ENCODE measurements at regions not wholly inside any gene's neighbourhood (a gene's known extent, or its start where the extent isn't known, plus 50 kb on each side); places are given as distances from the start of the nearest gene placed in this dataset.

GRCh38 chr1:244969355-244970235 is 105.3 kb upstream of the HNRNPU start (continued):
- TF ChIP-seq MTA2 (IDR thresholded peaks at IDR 0.05; ENCODE audit: low read depth) (0 out of 2 replicates have a peak, but pooled peaks have one; percentile 6), PYGO2 (tag; IDR thresholded peaks at IDR 0.05) (no peak), PML (IDR thresholded peaks at IDR 0.05; ENCODE audit: low read length) (0 out of 2 replicates have a peak, but pooled peaks have one; percentile 7), TCF7L2 (IDR thresholded peaks at IDR 0.05; ENCODE audit: low read depth, low read length) (no peak), SRSF1 (IDR thresholded peaks at IDR 0.05; ENCODE audit: low read depth, low read length) (no peak), ZNF699 (CRISPR knock-in tag; IDR thresholded peaks at IDR 0.05; ENCODE audit: insufficient replicate concordance) (no peak), TAF7 (tag; IDR thresholded peaks at IDR 0.05) (peak; percentile 47; the same call in 1 of the 2 replicates), ELK3 (CRISPR knock-in tag; IDR thresholded peaks at IDR 0.05) (0 out of 2 replicates have a peak, but pooled peaks have one; percentile 21), BDP1 (IDR thresholded peaks at IDR 0.05; ENCODE audit: insufficient read depth, insufficient read length) (no peak), NR2F6 (CRISPR knock-in tag; IDR thresholded peaks at IDR 0.05) (no peak), HCFC1 (IDR thresholded peaks at IDR 0.05; ENCODE audit: low read depth, low read length) (no peak; the same call in 1 of the 2 replicates), TSC22D4 (tag; IDR thresholded peaks at IDR 0.05) (no peak), PTTG1 (tag; IDR thresholded peaks at IDR 0.05; ENCODE audit: low read depth) (no peak), BHLHE40 (IDR thresholded peaks at IDR 0.05; ENCODE audit: low read length) (peak; percentile 91), ZNF3 (CRISPR knock-in tag; IDR thresholded peaks at IDR 0.05) (no peak), MBD1 (CRISPR knock-in tag; IDR thresholded peaks at IDR 0.05) (peak; percentile 88), CHCHD3 (CRISPR knock-in tag; IDR thresholded peaks at IDR 0.05) (no peak), ZNF318 (IDR thresholded peaks at IDR 0.05; ENCODE audit: borderline replicate concordance in 1 of 2, low read depth in 1 of 2) (no peak; a peak in 1 of 4 replicates)

Data from K562 (cell line).